DMS53 (cell line): ENCODE measurements at regions not wholly inside any gene's neighbourhood (a gene's known extent, or its start where the extent isn't known, plus 50 kb on each side); places are given as distances from the start of the nearest gene placed in this dataset.
A peak's percentile ranks its signal among the peaks of the same experiment; 100 is the strongest.

Experiments
- DNase-seq: peaks from one replicate; lab custom pipeline; 2025; lab: John Stamatoyannopoulos, UW

GRCh38 chr12:97616946-97617345 lies 154.3 kb downstream of the RMST start:
- no peak for DNase-seq

- DNase-seq, result no peak
Measured at GRCh38 chr12:97628962-97629361, 166.4 kb downstream of the RMST start.

- DNase-seq, result no peak
Measured at GRCh38 chr12:97629382-97629781, 166.8 kb downstream of the RMST start.

GRCh38 chr12:97630356-97630755 lies 167.8 kb downstream of the RMST start:
- no peak for DNase-seq

GRCh38 chr12:97630875-97631274 lies 168.3 kb downstream of the RMST start:
- no peak for DNase-seq

GRCh38 chr12:97637770-97638169 lies 175.2 kb downstream of the RMST start:
- no peak for DNase-seq

GRCh38 chr12:97638739-97639138 lies 176.1 kb downstream of the RMST start:
- DNase-seq, result no peak

- peak; percentile 29 for DNase-seq
Measured at GRCh38 chr12:97639702-97640101, 177.1 kb downstream of the RMST start.

- no peak for DNase-seq
Measured at GRCh38 chr12:97640826-97641225, 178.2 kb downstream of the RMST start.

- no peak for DNase-seq
Measured at GRCh38 chr12:97642911-97643310, 180.3 kb downstream of the RMST start.

- no peak for DNase-seq
Measured at GRCh38 chr12:97643924-97644323, 181.3 kb downstream of the RMST start.

- no peak for DNase-seq
Measured at GRCh38 chr12:97645726-97646125, 183.1 kb downstream of the RMST start.

- no peak for DNase-seq
Measured at GRCh38 chr12:97647142-97647541, 184.5 kb downstream of the RMST start.

GRCh38 chr12:97650242-97650641 lies 187.6 kb downstream of the RMST start:
- DNase-seq, result peak; percentile 43

- DNase-seq, result peak; percentile 23
Measured at GRCh38 chr12:97656548-97656947, 193.9 kb downstream of the RMST start.

GRCh38 chr12:97659117-97659880 lies 196.7 kb downstream of the RMST start:
- no peak for DNase-seq

GRCh38 chr12:97666263-97666662 lies 203.7 kb downstream of the RMST start:
- DNase-seq, result no peak

GRCh38 chr12:97672870-97673269 lies 210.3 kb downstream of the RMST start:
- no peak for DNase-seq

GRCh38 chr12:97680751-97681150 lies 218.1 kb downstream of the RMST start:
- DNase-seq, result peak; percentile 46

GRCh38 chr12:97681612-97682504 lies 219.3 kb downstream of the RMST start:
- no peak for DNase-seq

- no peak for DNase-seq
Measured at GRCh38 chr12:97685360-97685759, 222.8 kb downstream of the RMST start.

GRCh38 chr12:97701901-97702300 lies 239.3 kb downstream of the RMST start:
- DNase-seq, result no peak

- no peak for DNase-seq
Measured at GRCh38 chr12:97711392-97711791, 248.8 kb downstream of the RMST start.
